K562 (cell line): ENCODE measurements at regions not wholly inside any gene's neighbourhood (a gene's known extent, or its start where the extent isn't known, plus 50 kb on each side); places are given as distances from the start of the nearest gene placed in this dataset.

ENCODE experiments used
- ATAC-seq: fragments of 200-7000 bp; cut with Tn5 transposase; 3 replicates; pipeline ENCODE4 v1.9.1; 2020; ENCODE audit warnings: moderate library complexity
- BruUV-seq: library from RNA; stranded (reverse); fragments of 400-500 nt; replicated peaks from 2 replicates; lab custom pipeline; 2021; lab: Mats Ljungman, UMichigan
- CTCF ChIA-PET: fragments of 300-600 bp; formaldehyde crosslinking; extraction: SDS; loops from one replicate; lab custom pipeline; 2021; ENCODE audit warnings: low intra/inter-chr PET ratio; lab: Yijun Ruan, JAX
- POLR2A ChIA-PET: fragments of 300-600, 350-650 bp; sonication (Branson Sonifier 250); formaldehyde crosslinking; extraction: SDS; loops from one replicate; lab custom pipeline; 2021; ENCODE audit warnings: antibody characterized with exemption, inconsistent platforms; lab: Yijun Ruan, JAX
- DNase-seq, 4 experiments: peaks; one replicate each; pipeline versions ENCODE4 v3.0.0 to v3.0.0-alpha.2; 2011 to 2018; ENCODE audit warnings: low spot score in 3 of 4, mixed read lengths in 3 of 4; ENCODE audit errors: extremely low read depth in 1 of 4
- FAIRE-seq: peaks from 2 replicates; lab custom pipeline; 2011; peaks lifted over from hg19 to GRCh38; lab: Jason Lieb, UNC
- H2AFZ ChIP-seq: 2 replicates; pipeline ENCODE4 v1.6.0; 2011; ENCODE audit warnings: low read depth, low read length, control low read depth, inconsistent platforms
- H3K27ac ChIP-seq: fragments of 200-600 bp; 3 replicates; pipeline ENCODE4 v1.8.0; 2011; ENCODE audit warnings: low read depth, mild to moderate bottlenecking, control low read depth, inconsistent platforms, low read length, moderate library complexity, mixed read lengths; ENCODE audit errors: extremely low read depth
- H3K27me3 ChIP-seq, 2 experiments: fragments of 300-600 bp in 1 of 2; 2 replicates in 1 of 2; 3 replicates in 1 of 2; pipeline versions ENCODE4 v1.6.0 to v1.8.0; 2011; ENCODE audit warnings: inconsistent platforms in 2 of 2, low read length in 2 of 2, mild to moderate bottlenecking in 1 of 2, mixed read lengths in 1 of 2, moderate library complexity in 1 of 2; ENCODE audit not compliant: control insufficient read depth in 2 of 2, insufficient read depth in 2 of 2
- H3K36me3 ChIP-seq: fragments of 300-600 bp; 3 replicates; pipeline ENCODE4 v1.8.0; 2011; ENCODE audit warnings: mild to moderate bottlenecking, low read length, inconsistent platforms; ENCODE audit not compliant: control insufficient read depth, insufficient read depth
- H3K4me1 ChIP-seq, 2 experiments: fragments of 200-600 bp in 1 of 2; replicated peaks in 1 of 2; 2 replicates in 1 of 2; 3 replicates in 1 of 2; pipeline versions ENCODE4 v1.5.1 to v1.8.0; 2011; ENCODE audit warnings: inconsistent platforms in 2 of 2, low read length in 2 of 2, mild to moderate bottlenecking in 1 of 2, mixed read lengths in 1 of 2, moderate library complexity in 1 of 2; ENCODE audit not compliant: control insufficient read depth in 2 of 2, insufficient read depth in 2 of 2
- H3K4me2 ChIP-seq: 2 replicates; pipeline ENCODE4 v1.6.1; 2011; ENCODE audit warnings: low read length, control low read depth, inconsistent platforms, mixed read lengths; ENCODE audit not compliant: insufficient read depth
- H3K4me3 ChIP-seq: fragments of 200-600 bp; sonication (generic), shearing (Covaris generic); 2 replicates; pipeline ENCODE4 v1.5.1; 2016; ENCODE audit warnings: control low read depth, inconsistent platforms
- H3K79me2 ChIP-seq: fragments of 200-600 bp; 3 replicates; pipeline ENCODE4 v1.8.0; 2011; ENCODE audit warnings: low read length, inconsistent platforms; ENCODE audit not compliant: control insufficient read depth, insufficient read depth
- H3K9ac ChIP-seq, 2 experiments: 2 replicates each; pipeline versions ENCODE4 v1.6.0 to v1.6.1; 2011; ENCODE audit warnings: low read depth in 2 of 2, low read length in 2 of 2, control low read depth in 1 of 2, inconsistent platforms in 1 of 2, mild to moderate bottlenecking in 1 of 2, mixed read lengths in 1 of 2; ENCODE audit not compliant: insufficient read depth in 1 of 2
- H3K9me1 ChIP-seq: one replicate; pipeline ENCODE4 v1.6.0; 2011; ENCODE audit warnings: inconsistent platforms, mild to moderate bottlenecking, low read length, moderate library complexity; ENCODE audit not compliant: control insufficient read depth, insufficient read depth
- H3K9me3 ChIP-seq: replicated peaks from 2 replicates; pipeline ENCODE4 v1.5.1; 2011; ENCODE audit warnings: low read depth, low read length, inconsistent platforms; ENCODE audit not compliant: control insufficient read depth, insufficient read depth
- H4K20me1 ChIP-seq: replicated peaks from 2 replicates; pipeline ENCODE4 v1.6.1; 2011; ENCODE audit warnings: low read length, inconsistent platforms, mixed read lengths; ENCODE audit not compliant: control insufficient read depth, insufficient read depth
- JUND ChIP-seq, 2 experiments: IDR thresholded peaks; 2 replicates in 1 of 2; 3 replicates in 1 of 2; pipeline ENCODE4 v1.6.1; 2011; ENCODE audit warnings: borderline replicate concordance in 2 of 2, low read depth in 2 of 2, low read length in 2 of 2, improper control_type of control experiment in 1 of 2, missing biosample characterization in 1 of 2, missing genetic modification characterization in 1 of 2, missing genetic modification reagents in 1 of 2
- NRF1 ChIP-seq, 2 experiments: fragments of 450-650 bp; IDR thresholded peaks in 1 of 2; conservative IDR thresholded peaks in 1 of 2; 2 replicates each; pipeline ENCODE4 v1.6.1; 2014; ENCODE audit warnings: mild to moderate bottlenecking in 2 of 2
- PRPF4 ChIP-seq: fragments of 200-400 bp; formaldehyde crosslinking; IDR thresholded peaks from one replicate; pipeline ENCODE4 v1.6.1; 2017; ENCODE audit warnings: low read length, low read depth, mild to moderate bottlenecking; ENCODE audit not compliant: insufficient read depth, poor library complexity, severe bottlenecking
- SMARCA5 ChIP-seq: fragments of 450-650 bp; IDR thresholded peaks from 2 replicates; pipeline ENCODE4 v1.6.1; 2016
- ZBTB1 ChIP-seq: sonication (generic); formaldehyde crosslinking; IDR thresholded peaks from 2 replicates; pipeline ENCODE4 v1.8.1; 2023; ENCODE audit warnings: missing genetic modification reagents, low read depth, mild to moderate bottlenecking, borderline replicate concordance
- WGBS: fragments of 100-300 bp; shearing (Covaris generic); methylation state at CpG from one replicate; pipeline ENCODE4 v1.1.6; 2016; ENCODE audit warnings: low coverage, mixed read lengths; ENCODE audit not compliant: insufficient coverage; ENCODE audit errors: missing lambda C conversion rate; 5-methylcytosine and 5-hydroxymethylcytosine counted together
- in situ Hi-C: fragments of 300-500 bp; cut with MboI; formaldehyde crosslinking; loops from 4 replicates; pipeline ENCODE4 v1.15.0; 2018; ENCODE audit warnings: inconsistent platforms, mixed read lengths
- intact Hi-C: fragments of 100-400 bp; cut with micrococcal nuclease; formaldehyde crosslinking; loops from 2 replicates; pipeline ENCODE4 v1.14.2; 2022
- TF ChIP-seq, protein P1 (sequence below), 2 experiments: IDR thresholded peaks in 1 of 2; conservative IDR thresholded peaks in 1 of 2; 2 replicates each; pipeline ENCODE4 v1.6.1; 2016; ENCODE audit warnings: low read depth in 2 of 2, mild to moderate bottlenecking in 1 of 2, missing compliant biosample characterization in 1 of 2, missing genetic modification characterization in 1 of 2, moderate library complexity in 1 of 2
- TF ChIP-seq, protein P2 (sequence below), 2 experiments: fragments of 250-450 bp in 1 of 2; fragments of 450-650 bp in 1 of 2; sonication (Bioruptor Pico) in 1 of 2; IDR thresholded peaks; 2 replicates each; pipeline versions ENCODE4 v1.6.1 to v1.8.0; 2016 to 2021; ENCODE audit warnings: mild to moderate bottlenecking in 2 of 2, moderate library complexity in 2 of 2, missing compliant biosample characterization in 1 of 2, missing genetic modification characterization in 1 of 2
- TF ChIP-seq, protein P3 (sequence below): sonication (generic); formaldehyde crosslinking; IDR thresholded peaks from 2 replicates; pipeline ENCODE4 v1.8.1; 2023; ENCODE audit warnings: mild to moderate bottlenecking, missing genetic modification reagents

DNA sequence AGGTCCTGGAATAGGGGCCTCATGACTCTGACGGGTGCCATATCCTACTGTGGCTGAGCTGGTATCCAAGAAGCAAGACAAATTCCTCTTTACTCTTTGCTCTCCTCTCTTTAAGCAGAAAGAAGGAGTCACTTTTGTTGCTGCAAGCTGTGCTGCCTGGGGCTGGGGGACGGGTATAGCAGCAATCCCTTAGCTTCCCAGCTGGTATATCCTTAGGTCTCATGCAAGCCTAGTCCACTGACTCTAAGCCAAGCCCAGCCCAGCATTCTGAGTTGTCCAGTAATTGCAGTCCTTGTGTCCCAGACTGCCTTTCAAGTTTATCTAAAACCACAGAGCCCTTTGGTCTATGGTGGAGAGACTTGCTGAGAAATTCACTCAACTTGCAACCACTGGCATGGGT lies 893.0 kb upstream of the PRR20A start:
- no peak overlapping the region for H2AFZ ChIP-seq
- H3K27ac ChIP-seq: no peak overlapping the region
- no TSS peak for BruUV-seq
- H4K20me1 ChIP-seq: no peaks in the 10 kb centered on the region
- H3K4me1 ChIP-seq: no peaks in the 10 kb centered on the region
- ATAC-seq (no peak), FAIRE-seq (no peak), DNase-seq (no peak)
- intact Hi-C loops: no loop called here
- H3K4me2 ChIP-seq: no peak overlapping the region
- H3K27me3 ChIP-seq: no peaks in the 10 kb centered on the region
- no peak overlapping the region for H3K9ac ChIP-seq
- no peaks in the 10 kb centered on the region for H3K9me3 ChIP-seq
- H3K36me3 ChIP-seq: no peaks in the 10 kb centered on the region
- WGBS: 0% methylated on average over 1 of the region's 2 CpGs
- H3K4me3 ChIP-seq: no peak overlapping the region
- ChIA-PET POLR2A (no interaction called here), CTCF (no interaction called here)
- H3K79me2 ChIP-seq: no peaks in the 10 kb centered on the region
- H3K9me1 ChIP-seq: no peaks in the 10 kb centered on the region
- TF ChIP-seq, protein P1, sequence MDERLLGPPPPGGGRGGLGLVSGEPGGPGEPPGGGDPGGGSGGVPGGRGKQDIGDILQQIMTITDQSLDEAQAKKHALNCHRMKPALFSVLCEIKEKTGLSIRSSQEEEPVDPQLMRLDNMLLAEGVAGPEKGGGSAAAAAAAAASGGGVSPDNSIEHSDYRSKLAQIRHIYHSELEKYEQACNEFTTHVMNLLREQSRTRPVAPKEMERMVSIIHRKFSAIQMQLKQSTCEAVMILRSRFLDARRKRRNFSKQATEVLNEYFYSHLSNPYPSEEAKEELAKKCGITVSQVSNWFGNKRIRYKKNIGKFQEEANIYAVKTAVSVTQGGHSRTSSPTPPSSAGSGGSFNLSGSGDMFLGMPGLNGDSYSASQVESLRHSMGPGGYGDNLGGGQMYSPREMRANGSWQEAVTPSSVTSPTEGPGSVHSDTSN (CRISPR knock-in tag; IDR thresholded peaks at IDR 0.05; ENCODE audit: low read depth): no peak
- TF ChIP-seq, protein P1 (tag; conservative IDR thresholded peaks at IDR 0.05; ENCODE audit: low read depth): no peak
- TF ChIP-seq, protein P2, sequence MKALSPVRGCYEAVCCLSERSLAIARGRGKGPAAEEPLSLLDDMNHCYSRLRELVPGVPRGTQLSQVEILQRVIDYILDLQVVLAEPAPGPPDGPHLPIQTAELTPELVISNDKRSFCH (CRISPR knock-in tag; IDR thresholded peaks at IDR 0.05): no peak
- TF ChIP-seq, protein P2 (tag; IDR thresholded peaks at IDR 0.05): no peak
- TF ChIP-seq SMARCA5: no peak
- TF ChIP-seq JUND (IDR thresholded peaks at IDR 0.05; ENCODE audit: borderline replicate concordance, low read depth, low read length): no peak
- TF ChIP-seq JUND (tag; IDR thresholded peaks at IDR 0.05; ENCODE audit: borderline replicate concordance, low read depth, low read length): no peak
- no peak for TF ChIP-seq NRF1 (conservative IDR thresholded peaks at IDR 0.05 in 1 of 2, IDR thresholded peaks at IDR 0.05 in 1 of 2)
- TF ChIP-seq, protein P3, sequence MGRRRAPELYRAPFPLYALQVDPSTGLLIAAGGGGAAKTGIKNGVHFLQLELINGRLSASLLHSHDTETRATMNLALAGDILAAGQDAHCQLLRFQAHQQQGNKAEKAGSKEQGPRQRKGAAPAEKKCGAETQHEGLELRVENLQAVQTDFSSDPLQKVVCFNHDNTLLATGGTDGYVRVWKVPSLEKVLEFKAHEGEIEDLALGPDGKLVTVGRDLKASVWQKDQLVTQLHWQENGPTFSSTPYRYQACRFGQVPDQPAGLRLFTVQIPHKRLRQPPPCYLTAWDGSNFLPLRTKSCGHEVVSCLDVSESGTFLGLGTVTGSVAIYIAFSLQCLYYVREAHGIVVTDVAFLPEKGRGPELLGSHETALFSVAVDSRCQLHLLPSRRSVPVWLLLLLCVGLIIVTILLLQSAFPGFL (CRISPR knock-in tag): no peak
- TF ChIP-seq PRPF4: no peak
- no peak for TF ChIP-seq ZBTB1 (CRISPR knock-in tag)
- TF ChIP-seq, all 486 proteins: peak for 0
- in situ Hi-C loops: no loop called here
